DMS 273 treated with DMSO at 0.1 percent for 48 hours (cell line): ENCODE measurements at regions not wholly inside any gene's neighbourhood (a gene's known extent, or its start where the extent isn't known, plus 50 kb on each side); places are given as distances from the start of the nearest gene placed in this dataset.
"Not testable (repeated sequence)": the region's sequence is repeated elsewhere in the genome, so short reads cannot be mapped to it uniquely, and the experiment has no call there.

Experiments used
- DNase-seq: peaks from one replicate; lab custom pipeline; 2025; lab: John Stamatoyannopoulos, UW

- DNase-seq: no peak
Measured at GRCh38 chr6:104506429-104506828, 353.3 kb downstream of the HACE1 start.

- DNase-seq: no peak
Measured at GRCh38 chr6:104505838-104506237, 353.9 kb downstream of the HACE1 start.

DNA sequence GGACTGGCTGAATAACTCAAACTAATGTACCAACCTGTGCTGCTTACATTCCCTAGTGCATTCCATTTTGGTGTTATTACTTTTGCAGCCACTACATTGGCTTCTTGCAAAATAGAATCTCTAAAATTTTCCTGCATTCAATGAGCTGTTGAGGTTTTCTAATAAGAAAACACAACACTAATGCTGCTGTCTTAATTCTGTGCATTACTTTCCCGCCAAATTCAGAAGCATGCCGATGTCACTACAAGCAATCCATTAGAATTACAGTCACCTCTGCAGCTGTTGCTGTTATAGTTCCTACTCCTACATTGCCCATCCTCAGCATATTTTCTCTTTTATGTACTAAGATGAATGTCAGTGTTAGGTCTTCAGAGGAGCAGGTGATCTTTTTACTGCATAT is 359.5 kb downstream of the HACE1 start:
- no peak for DNase-seq

GRCh38 chr6:104486035-104486434 is 373.7 kb downstream of the HACE1 start:
- DNase-seq: no peak

DNA sequence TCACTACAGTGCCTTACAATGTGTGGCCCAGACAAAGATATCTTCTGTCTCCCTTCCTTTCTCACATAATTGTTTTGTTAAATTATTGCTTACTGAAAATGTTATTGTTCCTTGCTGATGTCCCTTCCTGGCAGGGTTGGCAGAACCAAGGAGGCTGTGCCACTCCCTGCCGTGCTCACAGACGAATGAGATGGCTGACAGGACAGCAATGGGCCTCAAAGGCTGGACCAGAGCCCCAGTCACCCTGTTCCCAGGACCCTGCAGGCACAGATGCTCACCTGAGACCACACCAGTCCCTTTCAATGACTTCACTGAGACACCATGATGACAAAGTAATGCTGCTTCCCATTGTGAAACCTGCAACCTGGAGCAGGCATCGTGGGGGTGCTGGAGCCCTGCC is 375.1 kb downstream of the HACE1 start:
- no peak for DNase-seq

- no peak for DNase-seq
Measured at GRCh38 chr6:104484191-104484590, 375.5 kb downstream of the HACE1 start.

GRCh38 chr6:104483225-104483834 is 376.4 kb downstream of the HACE1 start:
- DNase-seq: no peak

DNA sequence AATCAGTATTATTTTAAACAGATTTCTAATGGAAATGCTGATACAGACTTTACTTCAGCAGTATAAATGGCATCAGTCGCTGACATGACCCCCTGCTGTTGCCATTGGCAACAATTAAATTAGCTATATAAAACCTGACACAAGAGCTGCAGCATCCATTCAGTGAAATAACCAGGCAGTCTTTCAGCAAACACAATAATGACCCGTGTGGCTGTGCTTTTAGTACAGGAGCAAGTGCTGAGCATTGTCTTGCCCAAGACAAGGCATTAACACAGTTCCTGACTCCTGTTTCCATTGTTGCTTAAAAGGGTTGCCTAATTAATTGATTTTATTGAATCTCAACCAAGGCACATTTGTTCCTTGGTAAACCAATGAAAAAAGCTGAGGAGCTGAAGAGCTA is 382.1 kb downstream of the HACE1 start:
- DNase-seq: no peak

DNA sequence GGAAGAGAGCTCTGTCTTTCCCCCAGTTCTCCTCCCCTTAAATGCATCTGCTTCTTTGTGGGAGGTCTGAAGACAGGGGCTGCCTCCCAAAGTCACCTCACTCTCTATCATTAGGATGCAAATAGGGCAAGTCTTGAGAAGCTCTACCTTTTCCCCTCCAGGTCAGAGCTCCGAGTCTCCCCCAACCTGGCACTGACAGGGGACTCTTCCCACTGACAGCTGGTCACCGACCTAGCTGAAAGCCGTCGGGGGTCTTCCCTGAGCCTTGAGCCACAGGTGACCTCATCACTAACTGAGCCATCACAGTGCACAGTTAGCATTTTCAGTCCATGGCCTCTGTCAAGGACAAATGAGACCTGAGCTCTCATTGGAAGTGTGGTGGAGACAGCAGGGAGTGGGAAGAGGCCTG is 386.7 kb downstream of the HACE1 start:
- DNase-seq: no peak

DNA sequence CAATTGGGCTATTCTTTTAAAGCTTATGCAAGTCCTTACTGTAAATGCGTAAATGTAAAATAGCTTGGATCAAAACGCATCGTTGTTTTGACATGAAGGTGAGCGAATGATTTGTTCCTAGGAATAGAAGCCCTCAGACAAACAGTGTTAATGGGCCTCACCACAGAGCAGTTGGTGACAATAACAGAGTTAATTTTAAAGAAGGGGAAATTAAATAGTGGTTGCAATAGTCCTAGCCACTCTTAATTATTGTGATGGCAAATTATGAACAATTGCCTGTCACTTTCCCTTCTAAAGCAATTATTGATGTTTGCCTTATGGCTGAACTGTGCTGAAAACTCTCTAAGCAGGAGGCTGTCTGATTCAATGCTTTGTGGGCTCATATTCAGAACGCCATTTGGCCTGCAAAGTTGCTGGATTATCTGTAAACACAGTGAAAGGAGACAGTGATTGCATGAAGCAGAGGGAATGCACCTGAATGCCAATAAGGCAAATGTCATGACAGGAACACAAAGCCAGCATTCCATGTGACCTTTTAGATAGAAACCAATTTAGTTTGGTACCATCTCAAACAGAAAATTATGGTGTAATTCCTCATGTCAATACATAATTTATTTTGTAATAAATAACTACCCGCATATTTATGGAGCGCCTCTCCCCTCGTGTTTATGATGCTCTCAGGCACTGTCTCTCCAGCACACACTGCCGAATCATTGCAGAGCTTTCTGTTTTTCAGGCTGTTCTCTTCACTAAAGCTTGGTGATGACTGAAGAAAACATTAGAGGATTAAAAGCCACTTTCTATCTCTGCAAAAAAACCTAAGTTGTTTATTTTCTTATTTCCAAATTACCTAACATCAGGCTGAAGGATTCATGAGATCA is 387.5 kb downstream of the HACE1 start:
- no peak for DNase-seq

DNA sequence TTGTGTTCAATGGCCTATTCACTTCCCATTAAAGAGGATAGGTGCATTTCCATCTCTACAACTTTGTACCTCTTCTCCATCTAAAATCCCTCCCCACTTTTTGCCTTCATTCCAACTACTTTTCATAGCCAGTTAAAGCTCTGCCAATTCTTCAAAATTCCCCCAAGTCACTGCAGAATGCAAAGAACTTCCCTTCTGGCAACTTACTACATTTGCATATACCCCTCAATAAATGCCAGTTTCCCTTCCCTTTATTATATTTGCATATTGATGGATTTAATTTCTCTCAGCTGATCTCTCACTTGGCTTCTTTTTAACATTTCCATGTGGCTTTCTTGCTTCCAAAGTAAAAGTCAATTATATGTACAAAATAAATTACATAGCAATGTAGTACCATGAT is 393.4 kb downstream of the HACE1 start:
- DNase-seq: no peak

DNA sequence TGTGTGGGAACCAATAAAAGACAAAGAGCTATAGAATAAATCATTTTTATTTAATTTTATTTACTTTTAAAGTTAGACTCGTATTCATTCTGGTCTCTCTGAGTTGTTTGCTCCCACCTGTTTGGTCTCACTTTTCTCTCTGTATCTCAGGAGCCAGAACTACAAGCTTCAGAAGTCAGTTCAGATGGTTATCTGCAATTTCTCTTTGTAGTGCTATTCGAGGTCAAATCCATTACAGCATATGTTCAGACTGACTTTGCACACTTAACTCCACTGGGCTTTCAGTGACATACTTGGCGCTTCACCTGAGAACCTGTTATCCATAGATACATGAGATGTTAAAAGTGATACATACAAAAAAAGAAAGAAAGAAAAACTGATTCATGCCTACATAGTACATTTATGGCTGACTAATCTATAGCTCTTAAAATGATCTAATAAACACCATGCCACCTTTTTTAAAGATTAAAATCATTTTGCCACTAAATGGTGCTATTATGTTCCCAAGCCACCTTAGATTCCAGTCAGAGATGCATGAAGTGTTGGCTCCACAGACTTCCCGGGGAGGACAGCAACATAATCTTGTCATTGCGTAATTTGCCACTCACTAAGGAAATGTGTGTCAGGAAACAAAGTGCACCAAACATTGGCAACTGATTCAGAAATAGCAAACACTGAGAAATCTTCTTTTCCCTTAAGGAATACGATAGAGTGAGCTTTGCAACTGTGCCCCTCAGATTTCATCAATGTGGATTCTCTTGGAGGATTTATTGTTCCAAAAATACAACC is 396.7 kb downstream of the HACE1 start:
- DNase-seq: no peak

- no peak for DNase-seq
Measured at GRCh38 chr6:104460738-104461483, 398.8 kb downstream of the HACE1 start.

DNA sequence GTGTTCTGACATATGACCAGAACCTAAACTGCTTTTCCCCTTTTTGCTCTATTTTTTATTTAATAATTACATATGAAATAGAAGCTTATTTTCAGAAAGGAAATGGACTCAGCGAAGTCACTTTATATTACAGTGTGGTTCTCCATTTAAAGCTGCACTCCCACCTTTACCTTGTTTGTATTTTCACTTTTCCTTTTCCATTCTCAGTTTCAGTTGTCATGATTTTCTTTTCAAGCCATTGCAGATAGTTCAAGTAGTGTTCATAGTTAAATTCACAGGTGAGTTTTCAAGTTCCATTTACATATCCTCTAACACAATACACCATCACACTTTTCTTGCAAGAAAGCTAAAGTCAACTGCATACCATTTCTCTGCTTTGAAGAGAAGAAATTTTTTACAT is 400.2 kb downstream of the HACE1 start:
- no peak for DNase-seq

GRCh38 chr6:104449918-104450317 is 409.8 kb downstream of the HACE1 start:
- DNase-seq: no peak

DNA sequence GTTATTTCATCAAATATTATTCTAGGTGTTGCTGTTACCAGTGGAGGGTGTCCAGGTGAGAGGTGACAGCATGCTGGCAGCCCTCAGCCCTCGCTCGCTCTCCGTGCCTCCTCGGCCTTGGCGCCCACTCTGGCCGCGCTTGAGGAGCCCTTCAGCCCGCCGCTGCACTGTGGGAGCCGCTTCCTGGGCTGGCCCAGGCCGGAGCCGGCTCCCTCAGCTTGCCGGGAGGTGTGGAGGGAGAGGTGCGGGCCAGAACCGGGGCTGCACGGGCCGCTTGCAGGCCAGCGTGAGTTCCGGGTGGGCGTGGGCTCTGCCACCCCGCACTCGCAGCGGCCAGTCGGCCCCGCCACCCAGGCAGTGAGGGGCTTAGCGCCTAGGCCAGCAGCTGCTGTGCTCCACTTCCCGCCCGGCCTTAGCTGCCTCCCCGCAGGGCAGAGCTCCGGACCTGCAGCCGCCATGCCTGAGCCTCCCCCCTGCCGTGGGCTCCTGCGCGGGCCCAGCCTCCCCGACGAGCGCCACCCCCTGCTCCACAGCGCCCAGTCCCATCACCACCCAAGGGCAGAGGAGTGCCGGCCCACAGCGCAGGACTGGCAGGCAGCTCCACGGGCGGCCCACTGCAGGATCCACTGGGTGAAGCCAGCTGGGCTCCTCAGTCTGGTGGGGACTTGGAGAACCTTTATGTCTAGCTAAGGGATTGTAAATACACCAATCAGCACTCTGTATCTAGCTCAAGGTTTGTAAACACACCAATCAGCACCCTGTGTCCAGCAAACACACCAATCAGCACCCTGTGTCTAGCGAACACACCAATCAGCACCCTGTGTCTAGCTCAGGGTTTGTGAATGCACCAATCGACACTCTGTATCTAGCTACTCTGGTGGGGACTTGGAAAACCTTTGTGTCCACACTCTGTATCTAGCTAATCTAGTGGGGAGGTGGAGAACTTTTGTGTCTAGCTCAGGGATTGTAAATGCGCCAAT is 413.3 kb downstream of the HACE1 start:
- not testable (repeated sequence) for DNase-seq

- no peak for DNase-seq
Measured at GRCh38 chr6:104434519-104434918, 425.2 kb downstream of the HACE1 start.

GRCh38 chr6:104431096-104431495 is 428.6 kb downstream of the HACE1 start:
- no peak for DNase-seq

DNA sequence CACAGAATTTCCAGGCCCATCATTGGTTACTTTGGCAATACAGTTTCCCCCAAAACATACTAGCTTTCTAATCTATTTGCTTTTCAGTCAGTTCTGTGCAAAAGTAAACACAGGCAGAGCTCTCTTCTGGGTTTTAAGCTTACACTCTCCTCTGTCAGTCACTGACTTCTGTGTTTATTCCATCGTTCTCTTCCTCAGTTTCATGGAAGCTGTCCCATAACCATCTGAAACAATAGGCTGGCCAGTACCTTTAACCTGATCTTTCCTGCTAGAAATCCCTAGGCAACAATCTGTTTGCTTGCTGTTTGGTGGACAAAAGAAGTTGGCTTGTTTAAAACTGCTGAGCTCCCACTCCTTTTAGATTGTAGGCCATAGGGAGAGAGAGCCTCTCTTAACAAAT is 431.5 kb downstream of the HACE1 start:
- no peak for DNase-seq

DNA sequence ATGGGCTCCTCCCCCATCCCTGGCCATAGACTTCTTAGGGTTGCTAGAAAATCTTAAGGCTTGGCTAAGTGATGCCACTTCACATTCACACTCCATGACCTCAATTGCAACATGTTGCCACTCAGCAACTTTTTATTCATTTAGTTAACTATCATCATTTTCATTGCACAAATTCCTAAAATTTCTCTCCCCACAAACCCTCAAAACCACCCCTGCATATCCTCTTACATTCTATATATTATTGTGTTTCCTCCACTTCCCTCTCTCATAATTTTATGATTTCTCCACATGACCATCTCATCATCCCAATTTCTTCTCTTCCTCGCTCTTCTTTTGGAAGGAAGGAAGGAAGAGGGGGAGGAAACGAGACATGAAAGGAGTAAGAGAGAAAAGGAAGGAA is 436.0 kb downstream of the HACE1 start:
- no peak for DNase-seq

GRCh38 chr6:104421650-104422049 is 438.1 kb downstream of the HACE1 start:
- DNase-seq: no peak
